Neural progenitor cell (in vitro differentiated cells): ENCODE measurements at regions not wholly inside any gene's neighbourhood (a gene's known extent, or its start where the extent isn't known, plus 50 kb on each side); places are given as distances from the start of the nearest gene placed in this dataset.

ENCODE experiments used
- DNase-seq: peaks from one replicate; pipeline ENCODE4 v3.0.0-alpha.2; 2016; ENCODE audit warnings: low spot score
- H2AFZ ChIP-seq: fragments of 200-600 bp; sonication (generic); replicated peaks from 2 replicates; pipeline ENCODE4 v1.6.1; 2016; ENCODE audit warnings: antibody characterized with exemption
- H3F3A ChIP-seq: fragments of 200-600 bp; sonication (generic); 2 replicates; pipeline ENCODE4 v1.6.1; 2016; ENCODE audit warnings: antibody characterized with exemption, low read depth
- H3K27ac ChIP-seq: fragments of 200-600 bp; sonication (generic); 2 replicates; pipeline ENCODE4 v1.5.1; 2016; ENCODE audit warnings: mild to moderate bottlenecking
- H3K27me3 ChIP-seq: fragments of 200-600 bp; sonication (generic); 2 replicates; pipeline ENCODE4 v1.6.1; 2016; ENCODE audit warnings: mild to moderate bottlenecking, moderate library complexity
- H3K36me3 ChIP-seq: fragments of 200-600 bp; sonication (generic); 2 replicates; pipeline ENCODE4 v1.5.1; 2016
- H3K4me1 ChIP-seq: fragments of 200-600 bp; sonication (generic); 2 replicates; pipeline ENCODE4 v1.6.1; 2016; ENCODE audit warnings: mixed run types
- H3K4me2 ChIP-seq: fragments of 200-600 bp; sonication (generic); 2 replicates; pipeline ENCODE4 v1.6.1; 2016
- H3K4me3 ChIP-seq: fragments of 200-600 bp; sonication (generic); 2 replicates; pipeline ENCODE4 v1.5.1; 2016
- H3K79me2 ChIP-seq: fragments of 200-600 bp; sonication (generic); 2 replicates; pipeline ENCODE4 v1.6.1; 2016; ENCODE audit warnings: low read depth
- H3K9ac ChIP-seq: fragments of 200-600 bp; sonication (generic); 2 replicates; pipeline ENCODE4 v1.6.1; 2016
- H3K9me3 ChIP-seq: fragments of 200-600 bp; sonication (generic); 2 replicates; pipeline ENCODE4 v1.5.1; 2016; ENCODE audit warnings: low read depth
- H4K20me1 ChIP-seq: fragments of 200-600 bp; sonication (generic); 2 replicates; pipeline ENCODE4 v1.6.1; 2016; ENCODE audit warnings: low read depth
- H3K27ac Mint-ChIP-seq: 3 replicates; pipeline ENCODE4 v1.8.0; 2021; ENCODE audit warnings: mixed read lengths
- H3K27me3 Mint-ChIP-seq: 2 replicates; pipeline ENCODE4 v1.8.0; 2022; ENCODE audit warnings: low read depth, mild to moderate bottlenecking, inconsistent platforms, moderate library complexity, mixed read lengths; ENCODE audit not compliant: insufficient read depth
- H3K36me3 Mint-ChIP-seq: 3 replicates; pipeline ENCODE4 v1.8.0; 2021; ENCODE audit warnings: mixed read lengths
- H3K4me1 Mint-ChIP-seq: 3 replicates; pipeline ENCODE4 v1.8.0; 2021; ENCODE audit warnings: mixed read lengths
- H3K4me3 Mint-ChIP-seq: 3 replicates; pipeline ENCODE4 v1.8.0; 2021; ENCODE audit warnings: mild to moderate bottlenecking, moderate library complexity, mixed read lengths
- H3K9me3 Mint-ChIP-seq: 3 replicates; pipeline ENCODE4 v1.8.0; 2020; ENCODE audit warnings: mixed read lengths
- CTCF ChIP-seq: fragments of 200-600 bp; sonication (generic); IDR thresholded peaks from 2 replicates; pipeline ENCODE4 v1.5.1; 2017; ENCODE audit warnings: antibody characterized with exemption, mild to moderate bottlenecking
- EZH2 ChIP-seq: fragments of 200-600 bp; sonication (generic); IDR thresholded peaks from 2 replicates; pipeline ENCODE4 v1.6.1; 2017; ENCODE audit warnings: antibody characterized with exemption, mild to moderate bottlenecking, moderate library complexity
- EZH2phosphoT487 ChIP-seq: fragments of 200-600 bp; sonication (generic); IDR thresholded peaks from 2 replicates; pipeline ENCODE4 v1.6.1; 2017; ENCODE audit warnings: antibody characterized with exemption

- no peak overlapping the region for H2AFZ ChIP-seq
- no peak overlapping the region for H3K27ac ChIP-seq
- H3K36me3 ChIP-seq = no peaks in the 10 kb centered on the region
- no peaks in the 10 kb centered on the region for H3F3A ChIP-seq
- no peaks in the 10 kb centered on the region for H3K27me3 ChIP-seq
- Mint-ChIP-seq H3K4me1 (no peaks in the 10 kb centered on the region), H3K27ac (no peak overlapping the region), H3K4me3 (no peak overlapping the region), H3K36me3 (no peaks in the 10 kb centered on the region), H3K27me3 (peaks cover 2% of the 10 kb centered on the region), H3K9me3 (no peaks in the 10 kb centered on the region)
- no peaks in the 10 kb centered on the region for H3K79me2 ChIP-seq
- no peaks in the 10 kb centered on the region for H3K9me3 ChIP-seq
- H3K9ac ChIP-seq = no peak overlapping the region
- H4K20me1 ChIP-seq = no peaks in the 10 kb centered on the region
- no peak for DNase-seq
- H3K4me1 ChIP-seq = no peaks in the 10 kb centered on the region
- TF ChIP-seq EZH2 = no peak
- H3K4me2 ChIP-seq = no peak overlapping the region
- H3K4me3 ChIP-seq = no peak overlapping the region
Measured at GRCh38 chr9:11946531-11946930, 746.7 kb upstream of the TYRP1 start.

DNA sequence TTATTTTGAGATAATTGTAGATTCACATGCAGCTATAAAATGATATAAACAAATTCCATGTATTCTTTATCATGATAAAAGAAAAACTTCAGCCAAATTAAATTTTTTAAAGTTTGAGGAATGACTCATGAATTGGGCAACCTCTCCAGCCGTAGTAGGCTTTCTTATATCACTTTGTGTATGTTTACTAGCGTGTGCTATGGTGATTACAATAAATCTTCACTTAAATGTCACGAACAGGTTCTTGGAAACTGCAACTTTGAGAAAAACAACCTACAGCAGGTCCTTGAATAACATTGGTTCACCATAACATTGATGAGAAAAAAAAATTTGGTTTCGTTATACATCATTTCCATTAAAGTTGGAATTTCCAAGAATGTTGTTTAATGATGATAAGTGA is 730.9 kb upstream of the TYRP1 start:
- no peaks in the 10 kb centered on the region for H3K79me2 ChIP-seq
- no peaks in the 10 kb centered on the region for H3K4me1 ChIP-seq
- peaks cover 3% of the 10 kb centered on the region for H3K9me3 Mint-ChIP-seq
- no peak for DNase-seq
- peaks cover 3% of the 10 kb centered on the region for H3K4me1 Mint-ChIP-seq
- no peak overlapping the region for H3K4me3 Mint-ChIP-seq
- H3K9me3 ChIP-seq = no peaks in the 10 kb centered on the region
- H3K36me3 Mint-ChIP-seq = no peaks in the 10 kb centered on the region
- H3K36me3 ChIP-seq = no peaks in the 10 kb centered on the region
- H3K27ac ChIP-seq = no peak overlapping the region
- TF ChIP-seq EZH2phosphoT487 = no peak
- no peak for TF ChIP-seq EZH2
- TF ChIP-seq CTCF = no peak
- no peaks in the 10 kb centered on the region for H3K27me3 ChIP-seq
- no peak overlapping the region for H2AFZ ChIP-seq
- no peak overlapping the region for H3K4me3 ChIP-seq
- H3K27ac Mint-ChIP-seq = no peak overlapping the region
- H3K9ac ChIP-seq = no peak overlapping the region
- no peaks in the 10 kb centered on the region for H4K20me1 ChIP-seq
- H3K4me2 ChIP-seq = no peak overlapping the region
- H3K27me3 Mint-ChIP-seq = peaks cover 4% of the 10 kb centered on the region
- H3F3A ChIP-seq = no peaks in the 10 kb centered on the region

DNA sequence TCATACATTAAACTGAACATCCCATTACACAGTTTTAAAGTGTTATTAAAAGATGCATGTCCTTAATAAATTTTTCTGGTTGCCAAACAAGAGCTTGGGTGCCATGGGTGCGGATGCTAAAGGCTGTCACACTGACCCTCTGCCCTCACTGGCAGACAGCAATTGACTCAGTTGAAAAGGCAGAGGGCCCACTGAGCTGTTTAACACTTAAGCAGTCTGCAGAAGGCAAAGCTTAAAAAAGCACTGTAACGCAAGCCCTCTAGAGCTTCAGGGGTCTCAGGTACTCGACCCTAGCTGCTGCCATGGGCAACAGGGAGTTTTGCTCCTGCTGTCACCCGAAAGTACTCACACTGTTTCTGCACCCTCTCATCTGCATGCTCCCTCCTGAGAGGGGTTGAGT is 726.4 kb upstream of the TYRP1 start:
- TF ChIP-seq EZH2phosphoT487 = no peak
- no peak for TF ChIP-seq CTCF
- TF ChIP-seq EZH2 = no peak
- DNase-seq = peak; percentile 48
- no peaks in the 10 kb centered on the region for H3K36me3 Mint-ChIP-seq
- H2AFZ ChIP-seq = peak overlapping the region; percentile 87
- no peaks in the 10 kb centered on the region for H3K4me1 ChIP-seq
- H3K36me3 ChIP-seq = no peaks in the 10 kb centered on the region
- no peak overlapping the region for H3K27ac ChIP-seq
- no peak overlapping the region for H3K27ac Mint-ChIP-seq
- no peaks in the 10 kb centered on the region for H3F3A ChIP-seq
- H3K27me3 ChIP-seq = no peaks in the 10 kb centered on the region
- no peaks in the 10 kb centered on the region for H3K9me3 ChIP-seq
- H4K20me1 ChIP-seq = no peaks in the 10 kb centered on the region
- H3K79me2 ChIP-seq = no peaks in the 10 kb centered on the region
- H3K4me2 ChIP-seq = no peak overlapping the region
- H3K9ac ChIP-seq = no peak overlapping the region
- no peaks in the 10 kb centered on the region for H3K9me3 Mint-ChIP-seq
- no peak overlapping the region for H3K4me3 Mint-ChIP-seq
- peaks cover 4% of the 10 kb centered on the region for H3K27me3 Mint-ChIP-seq
- H3K4me1 Mint-ChIP-seq = peaks cover 3% of the 10 kb centered on the region
- H3K4me3 ChIP-seq = no peak overlapping the region

GRCh38 chr9:11968631-11969030 is 724.6 kb upstream of the TYRP1 start:
- H3K4me1 ChIP-seq = no peaks in the 10 kb centered on the region
- no peaks in the 10 kb centered on the region for H3K9me3 Mint-ChIP-seq
- DNase-seq = no peak
- no peak overlapping the region for H3K4me2 ChIP-seq
- H3K9me3 ChIP-seq = no peaks in the 10 kb centered on the region
- no peaks in the 10 kb centered on the region for H3F3A ChIP-seq
- H3K4me1 Mint-ChIP-seq = peaks cover 3% of the 10 kb centered on the region
- H2AFZ ChIP-seq = no peak overlapping the region
- no peak overlapping the region for H3K27ac ChIP-seq
- peaks cover 2% of the 10 kb centered on the region for H3K27me3 Mint-ChIP-seq
- H3K4me3 Mint-ChIP-seq = no peak overlapping the region
- no peaks in the 10 kb centered on the region for H3K27me3 ChIP-seq
- no peaks in the 10 kb centered on the region for H3K36me3 Mint-ChIP-seq
- H3K9ac ChIP-seq = no peak overlapping the region
- H3K36me3 ChIP-seq = no peaks in the 10 kb centered on the region
- no peak for TF ChIP-seq CTCF
- no peak for TF ChIP-seq EZH2
- TF ChIP-seq EZH2phosphoT487 = no peak
- H3K4me3 ChIP-seq = no peak overlapping the region
- no peaks in the 10 kb centered on the region for H3K79me2 ChIP-seq
- H4K20me1 ChIP-seq = no peaks in the 10 kb centered on the region
- no peak overlapping the region for H3K27ac Mint-ChIP-seq
